ENCODE measurements at regions not wholly inside any gene's neighbourhood (a gene's known extent, or its start where the extent isn't known, plus 50 kb on each side); places are given as distances from the start of the nearest gene placed in this dataset.

- POLR2A ChIA-PET, result interaction anchor here (1.2 to 2.0 kb wide), 5 partner anchors 13 to 105 kb away, joined by 3 to 9 read pairs (median 5); partner anchors contain the start of gene RHOB
- H3K36me3 ChIP-seq (replicated peaks in 1 of 2; ENCODE audit: control insufficient read depth in 1 of 2, insufficient read depth in 2 of 2, low read length in 2 of 2), result no peaks in the 10 kb centered on the region
- no TSS peak for BruUV-seq (replicated peaks)
- DNase-seq (ENCODE audit: low spot score) (no peak), ATAC-seq (no peak), FAIRE-seq (no peak)
- peaks cover 33% of the 10 kb centered on the region for H3K4me1 ChIP-seq (ENCODE audit: insufficient read depth, low read length)
- 67% methylated on average over 8 of the region's 9 CpGs for WGBS (ENCODE audit: low lambda C conversion rate)
- intact Hi-C loops (cut with micrococcal nuclease; ENCODE audit: unreplicated experiment), result no loop called here
- CTCF ChIA-PET (ENCODE audit: low intra/inter-chr PET ratio, low total read pairs), result no interaction called here
- TF ChIP-seq ZNF687 (CRISPR knock-in tag; IDR thresholded peaks at IDR 0.05), result peak; percentile 33; the same call in 1 of the 2 replicates
- TF ChIP-seq MXI1 (IDR thresholded peaks at IDR 0.05; ENCODE audit: borderline replicate concordance, low read depth, low read length), result no peak
- TF ChIP-seq ZSCAN31 (CRISPR knock-in tag; IDR thresholded peaks at IDR 0.05; ENCODE audit: low read depth), result no peak
- TF ChIP-seq ZNF263 (CRISPR knock-in tag; IDR thresholded peaks at IDR 0.05), result no peak
- no peak for TF ChIP-seq RELA (CRISPR knock-in tag; IDR thresholded peaks at IDR 0.05)
- no peak for TF ChIP-seq ZNF512B (CRISPR knock-in tag; IDR thresholded peaks at IDR 0.05; ENCODE audit: borderline replicate concordance)
- 0 out of 2 replicates have a peak, but pooled peaks have one; percentile 16 for TF ChIP-seq ZNF468 (CRISPR knock-in tag; IDR thresholded peaks at IDR 0.05)
- no peak for TF ChIP-seq ZNF24 (IDR thresholded peaks at IDR 0.05)
- no peak for TF ChIP-seq EP300 (IDR thresholded peaks at IDR 0.05; ENCODE audit: low read depth in 2 of 2, low read length in 2 of 2)
- no peak for TF ChIP-seq EP300 (CRISPR knock-in tag; IDR thresholded peaks at IDR 0.05; ENCODE audit: borderline replicate concordance)
- H3K79me2 ChIP-seq (ENCODE audit: insufficient read depth, low read length), result no peaks in the 10 kb centered on the region
- in situ Hi-C loops (cut with HindIII; ENCODE audit: extremely low pct_ligation_motif_present, low pct_unique_long_range_greater_than_20kb), result no loop called here
- no peak overlapping the region for H3K4me2 ChIP-seq (ENCODE audit: low read depth, low read length)
- H3K4me3 ChIP-seq (replicated peaks in 1 of 3; ENCODE audit: insufficient read depth in 1 of 3, low read depth in 2 of 3, low read length in 3 of 3), result no peak overlapping the region
- H3K27me3 ChIP-seq (ENCODE audit: control insufficient read depth in 1 of 2, insufficient read depth in 2 of 2, low read length in 2 of 2), result no peaks in the 10 kb centered on the region
- H3K9ac ChIP-seq (ENCODE audit: insufficient read depth, low read depth, low read length), result no peak overlapping the region
- H2AFZ ChIP-seq (ENCODE audit: low read length), result no peak overlapping the region
- H3K9me3 ChIP-seq (ENCODE audit: low read length), result no peaks in the 10 kb centered on the region
- no peaks in the 10 kb centered on the region for H4K20me1 ChIP-seq (ENCODE audit: insufficient read depth, low read length)
- no peak overlapping the region for H3K27ac ChIP-seq (ENCODE audit: extremely low read length, insufficient read depth, low read length)
These were observed 99.5 kb downstream of the HS1BP3 start for GRCh38 chr2:20551260-20551944.

Data from HepG2 (cell line).